ENCODE measurements at regions not wholly inside any gene's neighbourhood (a gene's known extent, or its start where the extent isn't known, plus 50 kb on each side); places are given as distances from the start of the nearest gene placed in this dataset.

GRCh38 chr5:106737111-106737510 lies 933.6 kb downstream of the EFNA5 start:
- H3K36me3 Mint-ChIP-seq (ENCODE audit: low read depth) = peaks cover 7% of the 10 kb centered on the region
- H3K27me3 Mint-ChIP-seq (ENCODE audit: low read depth, poor library complexity) = peaks cover 10% of the 10 kb centered on the region
- H3K4me3 Mint-ChIP-seq = no peak overlapping the region
- no peak overlapping the region for H3K27ac Mint-ChIP-seq
- no peaks in the 10 kb centered on the region for H3K4me1 Mint-ChIP-seq
- TF ChIP-seq CTCF (IDR thresholded peaks at IDR 0.05) = no peak
- no peak for DNase-seq
- peaks cover 35% of the 10 kb centered on the region for H3K9me3 Mint-ChIP-seq

- no peak for TF ChIP-seq CTCF (IDR thresholded peaks at IDR 0.05)
- H3K4me1 Mint-ChIP-seq = no peaks in the 10 kb centered on the region
- H3K27me3 Mint-ChIP-seq (ENCODE audit: low read depth, poor library complexity) = peaks cover 13% of the 10 kb centered on the region
- peaks cover 48% of the 10 kb centered on the region for H3K9me3 Mint-ChIP-seq
- no peak overlapping the region for H3K27ac Mint-ChIP-seq
- no peak overlapping the region for H3K4me3 Mint-ChIP-seq
- no peak for DNase-seq
- H3K36me3 Mint-ChIP-seq (ENCODE audit: low read depth) = peaks cover 8% of the 10 kb centered on the region
Measured at GRCh38 chr5:106732624-106733023, 938.1 kb downstream of the EFNA5 start.

GRCh38 chr5:106730912-106731311 lies 939.8 kb downstream of the EFNA5 start:
- no peak overlapping the region for H3K4me3 Mint-ChIP-seq
- peaks cover 48% of the 10 kb centered on the region for H3K9me3 Mint-ChIP-seq
- peaks cover 13% of the 10 kb centered on the region for H3K27me3 Mint-ChIP-seq (ENCODE audit: low read depth, poor library complexity)
- no peak for TF ChIP-seq CTCF (IDR thresholded peaks at IDR 0.05)
- peaks cover 8% of the 10 kb centered on the region for H3K36me3 Mint-ChIP-seq (ENCODE audit: low read depth)
- H3K4me1 Mint-ChIP-seq = no peaks in the 10 kb centered on the region
- no peak overlapping the region for H3K27ac Mint-ChIP-seq
- no peak for DNase-seq

GRCh38 chr5:106730506-106730905 lies 940.2 kb downstream of the EFNA5 start:
- TF ChIP-seq CTCF (IDR thresholded peaks at IDR 0.05) = no peak
- Mint-ChIP-seq H3K4me3 (no peak overlapping the region), H3K27ac (no peak overlapping the region), H3K4me1 (no peaks in the 10 kb centered on the region), H3K36me3 (ENCODE audit: low read depth) (peaks cover 8% of the 10 kb centered on the region), H3K27me3 (ENCODE audit: low read depth, poor library complexity) (peaks cover 13% of the 10 kb centered on the region), H3K9me3 (peaks cover 46% of the 10 kb centered on the region)
- no peak for DNase-seq

- TF ChIP-seq CTCF (IDR thresholded peaks at IDR 0.05) = no peak
- no peaks in the 10 kb centered on the region for H3K4me1 Mint-ChIP-seq
- H3K27ac Mint-ChIP-seq = no peak overlapping the region
- H3K4me3 Mint-ChIP-seq = no peak overlapping the region
- H3K27me3 Mint-ChIP-seq (ENCODE audit: low read depth, poor library complexity) = peaks cover 5% of the 10 kb centered on the region
- DNase-seq = no peak
- peaks cover 24% of the 10 kb centered on the region for H3K9me3 Mint-ChIP-seq
- peaks cover 8% of the 10 kb centered on the region for H3K36me3 Mint-ChIP-seq (ENCODE audit: low read depth)
Measured at GRCh38 chr5:106728208-106728607, 942.5 kb downstream of the EFNA5 start.

GRCh38 chr5:106727071-106727470 lies 943.7 kb downstream of the EFNA5 start:
- H3K27me3 Mint-ChIP-seq (ENCODE audit: low read depth, poor library complexity) = peaks cover 3% of the 10 kb centered on the region
- no peaks in the 10 kb centered on the region for H3K4me1 Mint-ChIP-seq
- TF ChIP-seq CTCF (IDR thresholded peaks at IDR 0.05) = no peak
- peaks cover 1% of the 10 kb centered on the region for H3K36me3 Mint-ChIP-seq (ENCODE audit: low read depth)
- no peak overlapping the region for H3K4me3 Mint-ChIP-seq
- H3K9me3 Mint-ChIP-seq = peaks cover 13% of the 10 kb centered on the region
- H3K27ac Mint-ChIP-seq = no peak overlapping the region
- DNase-seq = no peak

All from nephron progenitor cell (in vitro differentiated cells).